Brain microvascular endothelial cell (primary cell): ENCODE measurements at regions not wholly inside any gene's neighbourhood (a gene's known extent, or its start where the extent isn't known, plus 50 kb on each side); places are given as distances from the start of the nearest gene placed in this dataset.
"Not testable (repeated sequence)": the region's sequence is repeated elsewhere in the genome, so short reads cannot be mapped to it uniquely, and the experiment has no call there.

ENCODE experiments used
- DNase-seq: peaks from one replicate; pipeline ENCODE4 v3.0.0-alpha.2; 2020
- H3K27ac ChIP-seq: fragments of 250-450 bp; sonication (Bioruptor Pico); 2 replicates; pipeline ENCODE4 v1.5.1; 2020; ENCODE audit warnings: mild to moderate bottlenecking, moderate library complexity
- H3K27me3 ChIP-seq: fragments of 250-450 bp; sonication (Bioruptor Pico); replicated peaks from 2 replicates; pipeline ENCODE4 v1.5.1; 2020; ENCODE audit warnings: mild to moderate bottlenecking
- H3K36me3 ChIP-seq: fragments of 250-450 bp; sonication (Bioruptor Pico); replicated peaks from 2 replicates; pipeline ENCODE4 v1.5.1; 2020; ENCODE audit warnings: mild to moderate bottlenecking
- H3K4me3 ChIP-seq: 2 replicates; pipeline ENCODE4 v1.5.1; 2011; ENCODE audit warnings: low read depth, mild to moderate bottlenecking, control low read depth, low read length, moderate library complexity
- in situ Hi-C: cut with HindIII; loops from 2 replicates; pipeline ENCODE4 v1.10.0; 2017; ENCODE audit warnings: low sequenced_read_pairs, low pct_ligation_motif_present
- TF ChIP-seq, protein P1 (sequence below): IDR thresholded peaks from 2 replicates; pipeline ENCODE4 v1.5.1; 2011; ENCODE audit warnings: low read depth, mild to moderate bottlenecking, moderate library complexity, low read length, control low read depth, inconsistent platforms; ENCODE audit errors: missing control alignments

DNA sequence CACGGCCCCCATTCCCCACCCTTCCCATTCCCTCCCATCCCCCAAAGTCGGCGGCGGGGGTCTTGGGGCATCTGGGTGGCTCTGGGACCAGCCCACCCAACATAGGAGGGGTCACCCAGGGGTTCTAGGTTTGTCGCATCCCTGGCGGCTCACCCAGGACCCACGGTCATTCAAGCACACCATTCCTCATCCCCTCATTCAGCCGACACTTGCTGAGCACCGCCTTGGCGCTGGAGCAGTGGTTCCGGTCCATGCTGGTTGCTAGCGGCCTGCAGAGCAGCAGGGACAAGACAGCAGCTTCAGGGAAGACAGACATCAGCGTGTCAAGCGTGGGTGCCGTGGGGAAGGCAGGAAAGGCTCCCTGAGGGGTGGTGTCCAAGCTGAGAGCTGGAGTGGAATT is 50.5 kb upstream of the OTOS start:
- DNase-seq = no peak
- in situ Hi-C loops = no loop called here
- Histone ChIP-seq H3K36me3 (no peaks in the 10 kb centered on the region), H3K4me3 (no peak overlapping the region), H3K27me3 (no peaks in the 10 kb centered on the region), H3K27ac (no peak overlapping the region)
- TF ChIP-seq, protein P1, sequence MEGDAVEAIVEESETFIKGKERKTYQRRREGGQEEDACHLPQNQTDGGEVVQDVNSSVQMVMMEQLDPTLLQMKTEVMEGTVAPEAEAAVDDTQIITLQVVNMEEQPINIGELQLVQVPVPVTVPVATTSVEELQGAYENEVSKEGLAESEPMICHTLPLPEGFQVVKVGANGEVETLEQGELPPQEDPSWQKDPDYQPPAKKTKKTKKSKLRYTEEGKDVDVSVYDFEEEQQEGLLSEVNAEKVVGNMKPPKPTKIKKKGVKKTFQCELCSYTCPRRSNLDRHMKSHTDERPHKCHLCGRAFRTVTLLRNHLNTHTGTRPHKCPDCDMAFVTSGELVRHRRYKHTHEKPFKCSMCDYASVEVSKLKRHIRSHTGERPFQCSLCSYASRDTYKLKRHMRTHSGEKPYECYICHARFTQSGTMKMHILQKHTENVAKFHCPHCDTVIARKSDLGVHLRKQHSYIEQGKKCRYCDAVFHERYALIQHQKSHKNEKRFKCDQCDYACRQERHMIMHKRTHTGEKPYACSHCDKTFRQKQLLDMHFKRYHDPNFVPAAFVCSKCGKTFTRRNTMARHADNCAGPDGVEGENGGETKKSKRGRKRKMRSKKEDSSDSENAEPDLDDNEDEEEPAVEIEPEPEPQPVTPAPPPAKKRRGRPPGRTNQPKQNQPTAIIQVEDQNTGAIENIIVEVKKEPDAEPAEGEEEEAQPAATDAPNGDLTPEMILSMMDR = no peak

DNA sequence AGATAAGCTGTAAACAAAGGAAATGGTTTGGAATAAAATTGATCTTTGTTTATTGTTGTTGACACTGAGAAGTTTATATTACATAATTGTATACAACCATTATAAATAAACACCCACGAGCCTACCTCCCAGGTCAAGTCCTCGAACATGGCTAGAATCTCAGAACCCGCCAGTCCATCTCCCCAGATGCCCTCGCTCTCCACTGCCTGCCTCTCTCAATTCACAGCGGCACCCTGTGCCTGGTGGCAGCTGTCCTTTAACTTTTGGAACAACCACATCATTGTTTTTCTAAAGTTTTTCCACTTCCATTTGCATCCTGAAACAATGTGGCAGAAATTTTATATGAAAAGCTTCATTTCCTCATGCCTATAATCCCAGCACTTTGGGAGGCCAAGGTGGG is 52.2 kb upstream of the OTOS start:
- no peak overlapping the region for H3K27ac ChIP-seq
- H3K27me3 ChIP-seq = no peaks in the 10 kb centered on the region
- TF ChIP-seq, protein P1 = no peak
- no peak overlapping the region for H3K4me3 ChIP-seq
- in situ Hi-C loops = no loop called here
- no peak for DNase-seq
- H3K36me3 ChIP-seq = no peaks in the 10 kb centered on the region

DNA sequence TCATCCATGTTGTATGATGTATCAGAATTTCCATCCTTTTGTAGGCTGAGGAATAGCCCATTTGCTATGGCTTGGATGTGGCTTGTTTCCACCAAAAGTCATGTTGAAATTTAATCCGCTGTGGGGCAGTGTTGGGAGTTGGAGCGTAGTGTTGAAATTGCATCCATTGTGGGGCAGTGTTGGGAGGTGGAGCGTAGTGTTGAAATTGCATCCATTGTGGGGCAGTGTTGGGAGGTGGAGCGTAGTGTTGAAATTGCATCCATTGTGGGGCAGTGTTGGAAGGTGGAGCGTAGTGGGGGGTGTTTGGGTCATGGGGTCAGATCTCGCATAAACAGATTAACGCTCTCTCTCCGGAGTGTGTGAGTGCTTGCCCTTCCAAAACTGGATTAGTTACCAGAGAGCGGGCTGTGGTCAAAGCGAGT is 53.9 kb upstream of the OTOS start:
- H3K27me3 ChIP-seq, H3K4me3 ChIP-seq, H3K27ac ChIP-seq, in situ Hi-C loops, H3K36me3 ChIP-seq: not testable (repeated sequence)
- DNase-seq = peak; percentile 22
- TF ChIP-seq, protein P1 = peak; percentile 9

DNA sequence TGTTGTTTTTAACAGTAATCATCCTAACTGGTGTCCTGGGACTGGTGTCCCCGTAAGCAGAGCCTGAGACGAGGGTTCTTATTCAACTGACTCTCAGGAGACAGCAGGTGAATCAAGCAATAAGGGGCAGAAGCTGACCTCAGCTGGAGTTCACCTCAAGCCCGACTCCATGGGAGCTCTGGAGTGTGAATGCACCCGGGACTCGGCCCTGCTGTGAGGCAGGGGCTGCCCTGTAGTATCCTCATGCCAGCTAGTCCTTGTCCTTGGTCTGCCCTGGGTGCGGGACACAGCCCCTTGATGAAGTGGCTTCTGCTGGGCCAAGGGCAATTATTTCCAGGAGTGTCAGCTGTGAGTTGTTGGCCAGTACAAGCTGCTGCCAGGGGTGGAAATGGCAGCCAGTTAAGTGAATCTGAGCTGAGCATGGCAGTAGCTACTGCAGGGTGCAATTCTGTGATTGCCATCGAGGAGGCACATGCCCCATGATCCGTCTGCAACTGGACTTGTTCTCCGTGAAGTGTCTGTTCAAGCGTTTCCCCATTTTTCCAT is 54.9 kb upstream of the OTOS start:
- no peak for DNase-seq
- TF ChIP-seq, protein P1 = no peak
- H3K27me3 ChIP-seq = no peaks in the 10 kb centered on the region
- H3K36me3 ChIP-seq = no peaks in the 10 kb centered on the region
- in situ Hi-C loops = no loop called here
- H3K27ac ChIP-seq = no peak overlapping the region
- H3K4me3 ChIP-seq = no peak overlapping the region

DNA sequence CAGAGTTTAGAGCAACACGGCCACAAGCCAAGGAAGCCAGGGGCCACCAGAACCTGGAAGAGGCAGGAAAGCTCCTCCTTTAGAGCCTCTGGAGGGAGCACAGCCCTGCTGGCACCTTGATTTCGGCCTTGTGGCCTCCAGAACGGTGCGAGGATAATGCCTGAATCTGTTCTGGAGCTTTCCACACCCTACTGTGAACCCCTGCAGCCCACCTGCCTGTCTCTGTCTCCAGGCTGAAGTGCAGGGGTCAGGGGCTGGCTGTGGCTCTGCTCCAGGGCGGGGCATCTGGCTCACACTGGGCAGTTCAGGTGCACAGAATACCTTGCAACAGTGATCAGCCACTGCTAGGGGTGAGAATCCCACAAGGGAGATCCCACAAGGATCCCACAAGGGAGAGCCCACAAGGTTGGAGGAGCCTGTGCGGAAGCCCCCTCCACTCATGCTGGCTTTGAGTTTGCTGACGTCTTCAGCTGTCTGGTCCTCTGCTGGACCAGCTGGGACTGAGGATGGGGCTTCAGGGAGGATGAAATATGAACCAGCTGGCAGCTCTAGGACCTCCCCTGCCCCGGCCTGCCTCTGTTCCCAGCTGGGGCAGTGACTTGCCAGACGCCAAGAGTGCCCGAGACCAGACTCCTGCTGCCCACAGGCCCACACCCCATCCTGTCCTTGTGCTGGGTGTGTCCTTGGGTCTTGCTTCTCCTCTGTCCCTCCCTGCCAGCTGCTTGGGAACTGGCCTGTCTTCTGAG is 56.4 kb upstream of the OTOS start:
- TF ChIP-seq, protein P1 = no peak
- in situ Hi-C loops = no loop called here

More for the DNA sequence above, 56.4 kb upstream of the OTOS start:
- no peak overlapping the region for H3K4me3 ChIP-seq
- no peaks in the 10 kb centered on the region for H3K36me3 ChIP-seq
- DNase-seq = no peak
- H3K27ac ChIP-seq = no peak overlapping the region
- H3K27me3 ChIP-seq = peaks cover 2% of the 10 kb centered on the region
